ENCODE measurements at regions not wholly inside any gene's neighbourhood (a gene's known extent, or its start where the extent isn't known, plus 50 kb on each side); places are given as distances from the start of the nearest gene placed in this dataset.

- TF ChIP-seq CTCF (IDR thresholded peaks at IDR 0.05; ENCODE audit: insufficient read depth, low read length), result no peak
- TF ChIP-seq SPI1 (IDR thresholded peaks at IDR 0.05; ENCODE audit: borderline replicate concordance, low read depth), result no peak
- TF ChIP-seq REST (IDR thresholded peaks at IDR 0.05; ENCODE audit: insufficient replicate concordance, low read depth), result no peak
- TF ChIP-seq POLR2AphosphoS5 (IDR thresholded peaks at IDR 0.05; ENCODE audit: low read depth), result no peak
- TF ChIP-seq GABPA (IDR thresholded peaks at IDR 0.05; ENCODE audit: low read depth), result no peak
These were observed 135.5 kb upstream of the FUT8 start for GRCh38 chr14:65277027-65277426.

Data from HL-60 (cell line).